Duodenal mucosa (tissue), 2 donors: ENCODE measurements at regions not wholly inside any gene's neighbourhood (a gene's known extent, or its start where the extent isn't known, plus 50 kb on each side); places are given as distances from the start of the nearest gene placed in this dataset.

Experiments used
- H3K27ac ChIP-seq: one replicate; pipeline ENCODE4 v1.7.0; 2013; ENCODE audit warnings: low read depth, low read length
- H3K27me3 ChIP-seq, 2 donors: one replicate each; pipeline ENCODE4 v1.7.0; 2013; ENCODE audit warnings: low read length in 2 of 2, control low read depth in 1 of 2; ENCODE audit not compliant: insufficient read depth in 2 of 2, control insufficient read depth in 1 of 2
- H3K36me3 ChIP-seq, 2 donors: one replicate each; pipeline ENCODE4 v1.7.0; 2013; ENCODE audit warnings: low read length in 2 of 2, control low read depth in 1 of 2; ENCODE audit not compliant: insufficient read depth in 2 of 2, control insufficient read depth in 1 of 2
- H3K4me1 ChIP-seq, 2 donors: one replicate each; pipeline ENCODE4 v1.7.0; 2013; ENCODE audit warnings: low read length in 2 of 2, control low read depth in 1 of 2; ENCODE audit not compliant: insufficient read depth in 2 of 2, control insufficient read depth in 1 of 2
- H3K4me3 ChIP-seq, 2 donors: one replicate each; pipeline ENCODE4 v1.7.0; 2013; ENCODE audit warnings: low read length in 2 of 2, low read depth in 1 of 2
- H3K9ac ChIP-seq, 2 donors: one replicate each; pipeline ENCODE4 v1.7.0; 2013; ENCODE audit warnings: low read length in 2 of 2, low read depth in 1 of 2
- H3K9me3 ChIP-seq, 2 donors: one replicate each; pipeline ENCODE4 v1.7.0; 2013; ENCODE audit warnings: low read length in 2 of 2, control low read depth in 1 of 2; ENCODE audit not compliant: control insufficient read depth in 1 of 2

GRCh38 chr18:56515522-56515921 is 122.9 kb downstream of the TXNL1 start:
- no peak overlapping the region for H3K9ac ChIP-seq
- H3K9me3 ChIP-seq, result no peaks in the 10 kb centered on the region
- no peak overlapping the region for H3K4me3 ChIP-seq
- no peaks in the 10 kb centered on the region for H3K36me3 ChIP-seq
- no peak overlapping the region for H3K27ac ChIP-seq
- no peaks in the 10 kb centered on the region for H3K27me3 ChIP-seq
- no peaks in the 10 kb centered on the region for H3K4me1 ChIP-seq

DNA sequence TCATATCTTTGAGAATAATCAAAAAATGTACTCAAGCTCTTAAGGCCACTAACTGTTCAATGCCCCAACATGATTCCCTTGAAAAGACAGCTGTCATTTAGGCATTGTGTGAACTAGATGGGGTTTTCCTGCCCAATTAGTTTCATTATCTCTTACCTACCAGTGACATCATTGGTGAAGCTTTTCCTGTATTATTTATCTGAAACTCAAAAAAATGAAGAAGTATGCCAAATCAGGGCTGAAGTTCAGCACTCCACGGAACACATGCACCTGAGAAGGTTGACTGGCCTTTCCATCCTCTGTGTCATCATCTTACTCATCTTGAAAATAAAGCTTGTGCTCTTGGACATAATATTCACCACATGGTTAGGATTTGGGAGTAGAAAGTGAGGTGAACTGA is 126.4 kb downstream of the TXNL1 start:
- H3K9ac ChIP-seq, result no peak overlapping the region
- H3K9me3 ChIP-seq, result no peaks in the 10 kb centered on the region
- no peaks in the 10 kb centered on the region for H3K4me1 ChIP-seq
- no peak overlapping the region for H3K4me3 ChIP-seq
- no peaks in the 10 kb centered on the region for H3K36me3 ChIP-seq
- no peak overlapping the region for H3K27ac ChIP-seq
- H3K27me3 ChIP-seq, result no peaks in the 10 kb centered on the region

GRCh38 chr18:56510108-56510507 is 128.3 kb downstream of the TXNL1 start:
- Histone ChIP-seq H3K9me3 (no peaks in the 10 kb centered on the region), H3K27ac (no peak overlapping the region), H3K27me3 (no peaks in the 10 kb centered on the region), H3K36me3 (no peaks in the 10 kb centered on the region), H3K9ac (no peak overlapping the region), H3K4me1 (no peaks in the 10 kb centered on the region), H3K4me3 (no peak overlapping the region)

- H3K36me3 ChIP-seq, result no peaks in the 10 kb centered on the region
- H3K27me3 ChIP-seq, result no peaks in the 10 kb centered on the region
- H3K4me3 ChIP-seq, result no peak overlapping the region
- no peaks in the 10 kb centered on the region for H3K4me1 ChIP-seq
- no peak overlapping the region for H3K9ac ChIP-seq
- H3K9me3 ChIP-seq, result no peaks in the 10 kb centered on the region
- no peak overlapping the region for H3K27ac ChIP-seq
Observed at GRCh38 chr18:56509656-56510055, 128.7 kb downstream of the TXNL1 start.

GRCh38 chr18:56508370-56509036 is 129.9 kb downstream of the TXNL1 start:
- Histone ChIP-seq H3K36me3 (no peaks in the 10 kb centered on the region), H3K27ac (no peak overlapping the region), H3K9ac (no peak overlapping the region), H3K4me1 (no peaks in the 10 kb centered on the region), H3K4me3 (no peak overlapping the region), H3K27me3 (no peaks in the 10 kb centered on the region), H3K9me3 (no peaks in the 10 kb centered on the region)

GRCh38 chr18:56505971-56506370 is 132.4 kb downstream of the TXNL1 start:
- Histone ChIP-seq H3K4me1 (no peaks in the 10 kb centered on the region), H3K4me3 (no peak overlapping the region), H3K9me3 (no peaks in the 10 kb centered on the region), H3K9ac (no peak overlapping the region), H3K27ac (no peak overlapping the region), H3K36me3 (no peaks in the 10 kb centered on the region), H3K27me3 (no peaks in the 10 kb centered on the region)

- no peaks in the 10 kb centered on the region for H3K27me3 ChIP-seq
- H3K9me3 ChIP-seq, result no peaks in the 10 kb centered on the region
- no peak overlapping the region for H3K9ac ChIP-seq
- no peaks in the 10 kb centered on the region for H3K36me3 ChIP-seq
- H3K27ac ChIP-seq, result no peak overlapping the region
- H3K4me1 ChIP-seq, result no peaks in the 10 kb centered on the region
- H3K4me3 ChIP-seq, result no peak overlapping the region
Observed at GRCh38 chr18:56505293-56505692, 133.1 kb downstream of the TXNL1 start.

GRCh38 chr18:56501896-56502295 is 136.5 kb downstream of the TXNL1 start:
- Histone ChIP-seq H3K4me1 (no peaks in the 10 kb centered on the region), H3K36me3 (no peaks in the 10 kb centered on the region), H3K27me3 (no peaks in the 10 kb centered on the region), H3K9ac (no peak overlapping the region), H3K4me3 (no peak overlapping the region), H3K27ac (no peak overlapping the region), H3K9me3 (no peaks in the 10 kb centered on the region)

- no peak overlapping the region for H3K27ac ChIP-seq
- no peaks in the 10 kb centered on the region for H3K9me3 ChIP-seq
- no peaks in the 10 kb centered on the region for H3K4me1 ChIP-seq
- H3K9ac ChIP-seq, result no peak overlapping the region
- H3K4me3 ChIP-seq, result no peak overlapping the region
- no peaks in the 10 kb centered on the region for H3K27me3 ChIP-seq
- H3K36me3 ChIP-seq, result no peaks in the 10 kb centered on the region
Observed at GRCh38 chr18:56495884-56496283, 142.5 kb downstream of the TXNL1 start.

GRCh38 chr18:56493531-56493930 is 144.9 kb downstream of the TXNL1 start:
- H3K4me3 ChIP-seq, result no peak overlapping the region
- no peaks in the 10 kb centered on the region for H3K36me3 ChIP-seq
- no peak overlapping the region for H3K27ac ChIP-seq

GRCh38 chr18:56492136-56492535 is 146.3 kb downstream of the TXNL1 start:
- no peaks in the 10 kb centered on the region for H3K4me1 ChIP-seq
- H3K36me3 ChIP-seq, result no peaks in the 10 kb centered on the region
- H3K27ac ChIP-seq, result no peak overlapping the region
- H3K9ac ChIP-seq, result no peak overlapping the region
- no peaks in the 10 kb centered on the region for H3K27me3 ChIP-seq
- no peaks in the 10 kb centered on the region for H3K9me3 ChIP-seq
- no peak overlapping the region for H3K4me3 ChIP-seq

More at GRCh38 chr18:56493531-56493930, 144.9 kb downstream of the TXNL1 start:
- no peaks in the 10 kb centered on the region for H3K4me1 ChIP-seq
- no peak overlapping the region for H3K9ac ChIP-seq
- H3K9me3 ChIP-seq, result no peaks in the 10 kb centered on the region
- H3K27me3 ChIP-seq, result no peaks in the 10 kb centered on the region
